IMR-90 (cell line): ENCODE measurements at regions not wholly inside any gene's neighbourhood (a gene's known extent, or its start where the extent isn't known, plus 50 kb on each side); places are given as distances from the start of the nearest gene placed in this dataset.

Source experiments
- ATAC-seq: fragments of 200-7000 bp; cut with Tn5 transposase; 2 replicates; pipeline ENCODE4 v1.9.1; 2020; ENCODE audit warnings: low read depth, mild to moderate bottlenecking, moderate library complexity
- BruUV-seq: library from RNA; stranded (reverse); fragments of 400-500 nt; replicated peaks from 2 replicates; lab custom pipeline; 2021; lab: Mats Ljungman, UMichigan
- CTCF ChIA-PET: fragments of 300-600 bp; formaldehyde crosslinking; extraction: SDS; loops from one replicate; lab custom pipeline; 2021; ENCODE audit warnings: antibody characterized with exemption; lab: Yijun Ruan, JAX
- POLR2A ChIA-PET: fragments of 300-600 bp; sonication (Branson Sonifier 250); formaldehyde crosslinking; loops from one replicate; lab custom pipeline; 2022; ENCODE audit warnings: antibody characterized with exemption; ENCODE audit not compliant: unreplicated experiment; lab: Charles Lee
- DNase-seq: peaks from one replicate; pipeline ENCODE4 v3.0.0; 2013
- H2AFZ ChIP-seq: replicated peaks from 2 replicates; pipeline ENCODE3; 2013; ENCODE audit warnings: low read length, mild to moderate bottlenecking; ENCODE audit not compliant: poor library complexity
- H2AK5ac ChIP-seq: 2 replicates; pipeline ENCODE4 v1.6.1; 2013; ENCODE audit warnings: low read depth, low read length, inconsistent platforms
- H2AK9ac ChIP-seq: replicated peaks from 2 replicates; pipeline ENCODE3; 2013; ENCODE audit warnings: mild to moderate bottlenecking, low read depth, low read length, moderate library complexity; ENCODE audit not compliant: poor library complexity
- H2BK120ac ChIP-seq: 2 replicates; pipeline ENCODE4 v1.6.1; 2013; ENCODE audit warnings: low read depth, low read length, inconsistent platforms
- H2BK15ac ChIP-seq: 3 replicates; pipeline ENCODE4 v1.6.1; 2013; ENCODE audit warnings: low read depth, low read length, inconsistent platforms
- H2BK20ac ChIP-seq: 2 replicates; pipeline ENCODE4 v1.6.1; 2013; ENCODE audit warnings: low read depth, mild to moderate bottlenecking, inconsistent platforms, low read length, moderate library complexity
- H2BK5ac ChIP-seq: 2 replicates; pipeline ENCODE4 v1.6.1; 2013; ENCODE audit warnings: mild to moderate bottlenecking, low read depth, low read length, inconsistent platforms; ENCODE audit not compliant: poor library complexity, severe bottlenecking
- H3K14ac ChIP-seq: replicated peaks from 2 replicates; pipeline ENCODE4 v1.6.1; 2013; ENCODE audit warnings: low read depth, low read length, inconsistent platforms
- H3K18ac ChIP-seq: 2 replicates; pipeline ENCODE4 v1.6.1; 2013; ENCODE audit warnings: low read depth, low read length, control low read depth
- H3K23ac ChIP-seq: 2 replicates; pipeline ENCODE4 v1.6.1; 2013; ENCODE audit warnings: low read depth, low read length, inconsistent platforms
- H3K27ac ChIP-seq: 2 replicates; pipeline ENCODE4 v1.5.1; 2013; ENCODE audit warnings: mild to moderate bottlenecking, control low read depth, low read length; ENCODE audit not compliant: insufficient read depth
- H3K27me3 ChIP-seq: 2 replicates; pipeline ENCODE4 v1.6.1; 2013; ENCODE audit warnings: low read length; ENCODE audit not compliant: control insufficient read depth, insufficient read depth
- H3K36me3 ChIP-seq: 2 replicates; pipeline ENCODE4 v1.6.1; 2013; ENCODE audit warnings: low read length, mixed read lengths; ENCODE audit not compliant: control insufficient read depth, insufficient read depth
- H3K4ac ChIP-seq: 2 replicates; pipeline ENCODE4 v1.6.1; 2013; ENCODE audit warnings: low read depth, low read length, inconsistent platforms
- H3K4me1 ChIP-seq: 2 replicates; pipeline ENCODE4 v1.6.1; 2013; ENCODE audit warnings: low read length, mixed read lengths; ENCODE audit not compliant: control insufficient read depth, insufficient read depth
- H3K4me2 ChIP-seq: 2 replicates; pipeline ENCODE4 v1.6.1; 2013; ENCODE audit warnings: low read depth, mild to moderate bottlenecking, control low read depth, low read length, moderate library complexity
- H3K4me3 ChIP-seq: 2 replicates; pipeline ENCODE4 v1.5.1; 2013; ENCODE audit warnings: low read depth, mild to moderate bottlenecking, control low read depth, low read length, moderate library complexity; ENCODE audit not compliant: insufficient read depth
- H3K56ac ChIP-seq: 2 replicates; pipeline ENCODE4 v1.6.1; 2013; ENCODE audit warnings: low read length, inconsistent platforms; ENCODE audit not compliant: insufficient read depth; ENCODE audit errors: extremely low read depth
- H3K79me1 ChIP-seq, 2 experiments: 2 replicates each; pipeline ENCODE4 v1.6.1; 2013; ENCODE audit warnings: low read length in 2 of 2, inconsistent platforms in 1 of 2, low read depth in 1 of 2
- H3K9ac ChIP-seq: 2 replicates; pipeline ENCODE4 v1.6.1; 2013; ENCODE audit warnings: low read depth, low read length, control low read depth
- H3K9me1 ChIP-seq: 2 replicates; pipeline ENCODE4 v1.6.1; 2013; ENCODE audit warnings: low read length, inconsistent platforms; ENCODE audit not compliant: insufficient read depth
- H3K9me3 ChIP-seq: 2 replicates; pipeline ENCODE4 v1.6.1; 2013; ENCODE audit warnings: low read length; ENCODE audit not compliant: control insufficient read depth, insufficient read depth
- H4K20me1 ChIP-seq: 2 replicates; pipeline ENCODE4 v1.6.1; 2013; ENCODE audit warnings: low read length, inconsistent platforms; ENCODE audit not compliant: insufficient read depth
- H4K5ac ChIP-seq: 2 replicates; pipeline ENCODE4 v1.6.1; 2013; ENCODE audit warnings: mild to moderate bottlenecking, low read depth, low read length, control low read depth
- H4K8ac ChIP-seq, 2 experiments: 2 replicates each; pipeline ENCODE4 v1.6.1; 2013; ENCODE audit warnings: low read depth in 2 of 2, low read length in 2 of 2, control low read depth in 1 of 2, inconsistent platforms in 1 of 2
- H4K91ac ChIP-seq: 2 replicates; pipeline ENCODE4 v1.6.1; 2013; ENCODE audit warnings: low read depth, low read length, inconsistent platforms; ENCODE audit not compliant: insufficient read depth
- BHLHE40 ChIP-seq: fragments of 150-350 bp; IDR thresholded peaks from 2 replicates; pipeline ENCODE4 v1.6.1; 2016; ENCODE audit warnings: mild to moderate bottlenecking, low read depth, low read length
- CEBPB ChIP-seq: IDR thresholded peaks from 2 replicates; pipeline ENCODE4 v1.6.1; 2012; ENCODE audit warnings: low read depth, low read length, improper control_type of control experiment
- CHD1 ChIP-seq: IDR thresholded peaks from 2 replicates; pipeline ENCODE4 v1.6.1; 2012; ENCODE audit warnings: low read depth, low read length, improper control_type of control experiment
- CTCF ChIP-seq: conservative IDR thresholded peaks from 2 replicates; pipeline ENCODE4 v1.5.1; 2012; ENCODE audit warnings: mild to moderate bottlenecking, low read depth, low read length, improper control_type of control experiment
- FOS ChIP-seq: fragments of 150-350 bp; IDR thresholded peaks from 2 replicates; pipeline ENCODE4 v1.6.1; 2016; ENCODE audit warnings: low read depth, low read length
- MAZ ChIP-seq: IDR thresholded peaks from 2 replicates; pipeline ENCODE4 v1.6.1; 2012; ENCODE audit warnings: low read depth, mild to moderate bottlenecking, low read length, improper control_type of control experiment, moderate library complexity, borderline replicate concordance
- POLR2A ChIP-seq: IDR thresholded peaks from 2 replicates; pipeline ENCODE4 v1.6.1; 2012; ENCODE audit warnings: mild to moderate bottlenecking, low read depth, low read length
- RAD21 ChIP-seq: IDR thresholded peaks from 2 replicates; pipeline ENCODE4 v1.6.1; 2012; ENCODE audit warnings: low read length, improper control_type of control experiment
- RFX5 ChIP-seq: IDR thresholded peaks from 2 replicates; pipeline ENCODE4 v1.8.0; 2012; ENCODE audit warnings: low read depth, mild to moderate bottlenecking, low read length, moderate library complexity
- SMC3 ChIP-seq: fragments of 150-350 bp; IDR thresholded peaks from 2 replicates; pipeline ENCODE4 v1.6.1; 2016; ENCODE audit warnings: low read depth, mild to moderate bottlenecking, antibody characterized with exemption, low read length, moderate library complexity
- USF2 ChIP-seq: fragments of 150-350 bp; IDR thresholded peaks from 2 replicates; pipeline ENCODE4 v1.6.1; 2017; ENCODE audit warnings: mild to moderate bottlenecking, antibody characterized with exemption, low read length, low read depth
- WGBS, 2 experiments: methylation state at CpG; one replicate each; pipeline versions ENCODE4 v1.1.5 to v1.1.7; 2013; ENCODE audit warnings: missing lambda C conversion rate in 2 of 2; ENCODE audit not compliant: insufficient read length in 1 of 2; ENCODE audit errors: extremely low coverage in 2 of 2; 5-methylcytosine and 5-hydroxymethylcytosine counted together
- dilution Hi-C: fragments of 300-500 bp; cut with HindIII; formaldehyde crosslinking; loops from one replicate; pipeline ENCODE4 v1.14.3; 2018; ENCODE audit warnings: low sequenced_read_pairs; ENCODE audit not compliant: unreplicated experiment
- in situ Hi-C: fragments of 300-500 bp; cut with MboI; formaldehyde crosslinking; loops from 3 replicates; pipeline ENCODE4 v1.14.3; 2019; ENCODE audit warnings: low sequenced_read_pairs, inconsistent platforms, mixed read lengths
- intact Hi-C: fragments of 100-400 bp; cut with micrococcal nuclease; formaldehyde crosslinking; loops from 2 replicates; pipeline ENCODE4 v1.10.0; 2022

- Histone ChIP-seq H2BK120ac (no peak overlapping the region), H2BK15ac (no peak overlapping the region), H3K56ac (no peak overlapping the region), H3K27ac (no peak overlapping the region), H3K9me1 (no peaks in the 10 kb centered on the region), H3K9ac (no peak overlapping the region), H3K18ac (no peak overlapping the region; the same call in 1 of the 2 replicates), H2AK9ac (no peak overlapping the region), H3K36me3 (no peaks in the 10 kb centered on the region), H2BK5ac (no peak overlapping the region), H2AFZ (no peak overlapping the region), H3K79me1 (no peaks in the 10 kb centered on the region), H3K23ac (no peak overlapping the region), H3K4ac (no peak overlapping the region), H4K5ac (no peak overlapping the region), H4K8ac (no peak overlapping the region), H2BK20ac (no peak overlapping the region), H3K4me1 (peaks cover 2% of the 10 kb centered on the region; the same call in 1 of the 2 replicates), H3K4me3 (no peak overlapping the region), H3K14ac (no peak overlapping the region), H3K9me3 (no peaks in the 10 kb centered on the region), H2AK5ac (no peak overlapping the region), H4K20me1 (no peaks in the 10 kb centered on the region), H4K91ac (no peak overlapping the region), H3K4me2 (no peak overlapping the region), H3K27me3 (no peaks in the 10 kb centered on the region)
- CTCF ChIA-PET, result no interaction called here
- intact Hi-C loops, result no loop called here
- WGBS, 2 experiments, result no CpG with 5 or more reads among the region's 1 CpG
- no peak for DNase-seq
- dilution Hi-C loops, result no loop called here
- TF ChIP-seq FOS (no peak), SMC3 (no peak), CHD1 (no peak), MAZ (no peak), RAD21 (no peak), BHLHE40 (no peak), POLR2A (no peak), CEBPB (no peak), USF2 (no peak), CTCF (no peak), RFX5 (no peak)
- POLR2A ChIA-PET, result no interaction called here
- BruUV-seq, result no TSS peak
- no peak for ATAC-seq
- in situ Hi-C loops, result no loop called here
These were observed 236.0 kb upstream of the TENT5A start for GRCh38 chr6:81988446-81988845.
